Fibroblast of skin of right quadriceps (primary cell): ENCODE measurements at regions not wholly inside any gene's neighbourhood (a gene's known extent, or its start where the extent isn't known, plus 50 kb on each side); places are given as distances from the start of the nearest gene placed in this dataset.
A peak's percentile ranks its signal among the peaks of the same experiment; 100 is the strongest.
"Not testable (repeated sequence)": the region's sequence is repeated elsewhere in the genome, so short reads cannot be mapped to it uniquely, and the experiment has no call there.

Experiments
- DNase-seq: peaks from one replicate; pipeline ENCODE4 v3.0.0-alpha.2; 2013

DNA sequence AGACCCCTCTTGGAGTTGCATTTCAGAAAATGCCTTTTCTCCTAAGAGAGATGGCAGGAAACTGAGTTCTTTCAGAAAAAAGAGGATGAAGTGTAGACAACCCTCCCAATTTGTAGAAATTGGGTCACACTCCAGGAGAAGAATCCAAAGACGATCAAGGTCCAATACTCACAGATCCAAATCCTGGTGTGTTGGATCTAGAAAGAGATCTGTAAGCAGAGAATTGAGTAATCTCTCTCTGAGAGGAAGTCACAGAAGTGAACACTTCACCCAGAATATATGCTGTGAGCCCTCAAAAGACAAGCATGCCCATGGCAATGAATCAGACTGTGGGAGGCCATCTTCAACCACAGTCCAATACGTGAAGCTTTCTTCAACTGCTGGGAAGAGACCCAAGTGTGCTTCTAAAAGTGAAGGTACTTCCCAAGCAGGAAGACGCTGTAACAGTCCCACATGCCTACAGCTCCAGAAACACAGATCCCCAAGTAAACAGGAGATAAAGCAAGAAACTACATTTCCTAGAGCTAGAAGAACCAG, 182.7 kb downstream of the SMC2 start:
- peak; percentile 66 for DNase-seq

GRCh38 chr9:104278929-104279496, 184.9 kb downstream of the SMC2 start:
- DNase-seq: no peak

DNA sequence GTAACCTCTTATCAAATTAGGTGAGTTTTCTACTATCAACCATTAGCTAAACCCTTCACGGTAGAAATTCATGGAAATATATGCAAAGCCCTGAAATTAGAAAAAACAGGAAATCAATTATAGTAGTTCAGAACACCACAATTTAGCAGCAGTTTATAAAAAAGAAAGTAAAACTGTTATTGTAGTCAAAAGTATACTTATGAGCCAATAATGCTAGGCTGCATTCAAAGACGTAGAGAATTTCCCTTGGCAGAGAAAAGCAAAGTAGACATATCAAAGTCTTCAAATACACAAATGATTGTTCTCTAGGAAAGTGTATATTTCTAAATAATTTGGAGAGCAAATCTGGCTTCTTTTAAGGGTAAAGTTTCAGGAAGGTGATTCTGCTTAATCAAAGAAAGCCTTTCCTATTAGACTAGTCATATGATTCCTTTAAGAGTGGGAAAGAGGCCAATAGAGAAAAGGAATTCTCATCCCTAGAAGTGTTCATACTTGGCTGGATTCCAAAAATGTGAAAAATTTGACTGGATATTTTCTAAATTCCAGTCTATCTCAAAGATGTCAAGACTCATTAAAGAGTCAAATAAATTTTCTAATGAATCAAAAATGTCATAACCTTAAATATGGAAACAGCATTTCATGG, 185.5 kb downstream of the SMC2 start:
- peak; percentile 79 for DNase-seq

DNA sequence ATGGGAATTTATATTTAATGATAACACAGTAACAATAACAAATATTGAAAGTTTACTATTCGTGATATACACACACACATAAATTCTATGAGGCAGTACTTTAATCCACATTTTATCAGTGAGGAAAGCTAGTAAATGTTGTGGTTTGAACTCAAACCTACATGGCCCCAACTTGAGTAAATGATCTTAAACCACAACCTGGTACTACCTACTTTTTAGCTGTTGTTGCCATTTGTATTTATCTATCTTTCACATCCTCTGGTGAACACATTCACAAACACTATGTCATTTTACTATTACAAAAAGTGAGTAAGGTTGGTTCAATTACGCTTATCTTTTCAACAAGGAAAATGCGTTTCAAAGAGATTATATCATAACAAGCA, 186.1 kb downstream of the SMC2 start:
- no peak for DNase-seq

DNA sequence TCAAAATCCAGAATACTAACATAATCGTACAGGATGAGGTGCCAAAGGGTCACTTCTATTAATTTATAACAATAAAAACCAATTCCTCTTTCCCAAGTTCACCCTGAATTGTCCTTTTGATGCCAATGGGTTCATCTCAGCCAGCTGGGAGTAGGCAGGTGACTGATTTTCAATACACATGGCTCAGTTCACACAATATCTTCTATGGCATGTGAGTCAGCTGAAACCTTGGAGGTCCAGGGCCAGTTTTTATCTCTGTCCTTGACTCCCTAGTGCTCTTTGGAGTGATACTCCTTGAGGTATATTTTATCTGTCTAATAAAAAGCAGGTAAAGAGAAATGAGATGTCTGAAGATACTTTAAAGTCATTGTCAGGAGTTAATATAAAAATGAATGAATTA, 186.6 kb downstream of the SMC2 start:
- DNase-seq: no peak

DNA sequence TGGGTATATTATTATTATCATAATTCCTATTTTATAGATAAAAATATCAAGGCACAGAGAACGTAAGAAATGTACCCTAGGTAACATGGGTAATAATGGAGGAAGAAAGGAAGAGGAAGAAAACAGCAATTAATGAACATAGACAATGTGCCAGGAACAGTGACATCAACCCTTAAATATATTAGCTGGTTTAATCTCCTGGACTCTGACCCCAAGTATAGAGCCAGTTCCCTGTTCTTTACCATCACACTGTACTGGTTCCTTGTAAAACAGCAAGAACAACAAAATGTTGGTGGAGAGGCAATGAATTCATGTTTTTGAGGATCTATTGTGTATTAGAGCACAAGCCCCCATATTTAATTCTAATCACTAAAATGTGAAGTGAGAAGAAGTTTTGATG, 192.1 kb downstream of the SMC2 start:
- DNase-seq: no peak

GRCh38 chr9:104286799-104287198, 192.7 kb downstream of the SMC2 start:
- DNase-seq: peak; percentile 42

DNA sequence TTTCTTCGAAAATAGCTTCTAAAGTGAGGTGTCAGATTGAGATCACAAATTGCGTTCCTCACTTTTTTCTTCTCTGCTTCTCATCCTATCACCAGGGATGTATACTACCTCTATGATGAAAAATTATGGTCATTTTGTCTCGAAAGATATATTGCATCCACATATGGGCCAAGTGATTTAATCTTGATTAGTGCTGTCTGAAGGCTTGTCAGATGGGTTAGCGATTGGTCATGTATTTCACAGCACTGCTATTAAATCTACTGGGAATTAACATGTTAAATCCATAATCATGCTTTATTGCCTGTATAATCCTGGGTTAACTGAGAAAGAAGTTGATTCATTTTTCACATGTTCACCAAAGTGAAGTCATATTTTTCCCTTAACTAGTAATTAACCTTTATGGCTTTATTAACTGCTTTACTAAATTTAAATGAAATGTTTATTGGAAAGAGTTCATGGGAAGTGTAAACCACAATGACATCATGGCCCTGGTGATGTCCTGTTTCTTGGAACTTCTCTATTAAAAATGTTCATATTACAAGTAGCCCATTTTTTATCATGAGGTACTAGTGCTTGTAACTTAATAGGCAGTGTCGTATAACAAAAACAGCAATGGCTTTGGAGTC, 193.3 kb downstream of the SMC2 start:
- DNase-seq: peak; percentile 32

DNA sequence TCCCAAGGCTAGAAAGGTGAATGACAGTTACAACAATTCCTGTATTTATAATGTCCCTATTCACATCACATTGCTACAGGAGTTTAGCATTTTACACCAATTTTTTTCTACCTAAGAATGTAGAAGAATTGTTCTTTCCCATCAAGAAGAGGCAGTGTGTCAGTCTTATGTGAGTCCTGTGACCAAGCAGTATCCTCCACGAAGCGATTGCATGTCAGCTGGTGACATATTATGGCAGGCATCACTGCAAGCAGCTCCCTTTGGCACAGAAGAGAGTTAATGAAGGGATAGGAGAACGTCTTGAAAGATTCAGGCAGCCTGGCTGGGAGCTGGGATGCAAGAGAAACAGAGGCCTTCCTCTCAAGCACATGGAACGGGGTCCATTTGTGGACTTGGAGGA, 199.8 kb downstream of the SMC2 start:
- DNase-seq: no peak

GRCh38 chr9:104300124-104300523, 203.9 kb upstream of the OR13F1 start:
- DNase-seq: no peak

DNA sequence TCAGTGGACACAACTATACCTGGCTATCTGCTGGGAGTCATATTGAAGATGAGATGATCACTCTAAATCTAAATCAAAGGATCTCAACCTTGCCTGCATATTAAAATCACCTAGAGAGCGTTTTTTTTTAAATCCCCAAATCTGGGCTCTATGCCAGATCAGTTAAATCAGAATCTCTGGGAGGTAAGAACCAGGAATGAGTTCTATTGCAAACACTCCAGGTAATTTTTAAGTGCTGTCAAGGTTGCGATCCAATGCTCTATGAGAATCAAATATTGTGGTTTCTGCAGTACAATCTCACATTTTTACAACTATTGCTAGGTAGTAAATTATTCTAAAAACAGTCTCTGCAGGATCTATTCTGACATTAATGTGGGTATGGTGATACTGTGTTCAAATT, 202.3 kb upstream of the OR13F1 start:
- no peak for DNase-seq

- DNase-seq: no peak
These were observed 201.3 kb upstream of the OR13F1 start for GRCh38 chr9:104302775-104303174.

DNA sequence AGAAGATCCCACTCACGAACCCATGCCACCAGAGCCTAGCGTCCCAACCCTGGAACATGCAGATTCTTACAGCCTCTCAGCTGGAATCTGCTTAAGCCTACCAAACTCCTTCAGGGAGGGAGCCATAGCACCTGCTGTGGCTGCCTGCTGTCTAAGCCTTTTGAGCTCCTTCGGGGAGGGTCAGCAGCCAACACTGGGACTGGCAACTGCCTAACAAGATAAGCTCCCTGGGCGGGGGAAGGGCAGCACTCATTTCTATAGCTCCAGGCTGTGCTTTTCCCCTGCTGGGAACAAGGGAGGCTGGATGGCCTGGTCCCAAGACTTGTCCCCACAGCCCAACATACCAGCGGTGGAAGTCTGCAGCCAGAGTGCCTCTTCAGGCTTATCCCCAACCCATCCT, 199.1 kb upstream of the OR13F1 start:
- no peak for DNase-seq

DNA sequence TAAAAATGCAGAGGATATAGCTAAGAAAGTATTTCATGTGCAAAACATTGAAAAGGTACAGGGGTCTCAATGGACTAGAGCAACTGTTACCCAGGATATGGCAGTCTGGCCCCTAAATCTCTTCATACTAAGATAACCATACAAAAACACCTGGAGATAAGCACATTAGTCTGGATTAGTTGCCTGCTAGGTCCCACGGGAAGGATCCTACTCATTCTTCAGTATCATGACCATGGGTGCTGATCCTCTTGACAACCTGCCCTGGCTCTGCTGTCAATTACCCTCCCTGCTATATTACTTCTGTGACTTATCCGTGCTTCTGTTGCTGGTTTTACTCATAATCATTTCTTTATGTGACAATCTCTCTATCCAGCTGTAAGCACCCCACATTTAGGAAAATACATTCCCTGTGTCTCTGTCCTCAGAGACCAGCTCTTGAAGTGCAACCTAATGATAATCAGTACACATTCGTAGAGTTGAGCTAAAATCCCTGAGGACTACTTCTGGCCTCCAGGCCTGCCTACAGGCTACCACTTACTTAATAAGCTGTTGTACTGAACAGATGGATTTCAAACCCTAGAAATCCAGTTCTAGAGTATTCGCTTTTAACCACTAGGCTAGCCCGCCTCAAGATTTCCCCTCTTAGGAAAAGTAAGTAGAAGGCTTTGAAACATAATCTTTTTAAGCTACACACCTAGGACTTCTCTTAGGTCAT, 190.5 kb upstream of the OR13F1 start:
- DNase-seq: no peak

- not testable (repeated sequence) for DNase-seq
These were observed 187.7 kb upstream of the OR13F1 start for GRCh38 chr9:104316201-104317009.

GRCh38 chr9:104319198-104319597, 184.9 kb upstream of the OR13F1 start:
- no peak for DNase-seq

DNA sequence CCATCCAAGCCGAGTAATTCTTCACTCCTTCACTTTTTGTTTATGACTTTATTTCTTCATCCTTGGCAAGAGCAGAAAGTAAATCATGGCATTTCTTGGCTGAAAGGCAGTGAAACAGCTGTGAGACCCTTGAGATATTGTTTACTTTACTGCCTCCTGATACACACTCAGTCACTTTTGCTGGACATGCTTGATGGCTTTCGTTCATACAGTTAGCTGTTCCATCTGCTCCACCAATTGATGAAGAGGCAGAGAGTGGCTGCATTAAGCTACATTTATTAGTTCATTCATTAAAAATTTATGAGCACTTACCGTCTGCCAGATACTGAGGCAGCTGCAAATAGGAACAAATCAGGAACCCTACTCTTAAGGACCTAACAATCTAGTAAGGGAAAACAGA, 184.4 kb upstream of the OR13F1 start:
- no peak for DNase-seq

GRCh38 chr9:104322596-104322995, 181.5 kb upstream of the OR13F1 start:
- no peak for DNase-seq

- not testable (repeated sequence) for DNase-seq
These were observed 179.9 kb upstream of the OR13F1 start for GRCh38 chr9:104323967-104324694.

GRCh38 chr9:104326912-104327311, 177.2 kb upstream of the OR13F1 start:
- DNase-seq: no peak

- no peak for DNase-seq
These were observed 174.8 kb upstream of the OR13F1 start for GRCh38 chr9:104329245-104329644.

GRCh38 chr9:104330841-104331240, 173.2 kb upstream of the OR13F1 start:
- DNase-seq: no peak
